Omental fat pad (tissue), 3 donors: ENCODE measurements at regions not wholly inside any gene's neighbourhood (a gene's known extent, or its start where the extent isn't known, plus 50 kb on each side); places are given as distances from the start of the nearest gene placed in this dataset.
A peak's percentile ranks its signal among the peaks of the same experiment; 100 is the strongest.

Experiments used
- ATAC-seq: fragments of 150-250 bp; one replicate; pipeline ENCODE4 v1.9.1; 2016; ENCODE audit warnings: mild to moderate bottlenecking, moderate library complexity; ENCODE audit not compliant: low FRiP score
- DNase-seq: peaks from one replicate; pipeline ENCODE4 v3.0.0-alpha.2; 2019; ENCODE audit warnings: low spot score
- CTCF ChIP-seq, 3 donors: fragments of 450-650 bp; IDR thresholded peaks; one replicate each; pipeline ENCODE4 v1.5.1; 2016 to 2017; ENCODE audit warnings: antibody characterized with exemption in 3 of 3, mild to moderate bottlenecking in 3 of 3, moderate library complexity in 2 of 3

GRCh38 chr4:138677212-138677611 lies 338.4 kb upstream of the NOCT start:
- TF ChIP-seq CTCF (IDR thresholded peaks at IDR 0.05): no peak
- DNase-seq (no peak), ATAC-seq (no peak)

- no peak for TF ChIP-seq CTCF (IDR thresholded peaks at IDR 0.05)
- ATAC-seq (no peak), DNase-seq (no peak)
Observed at GRCh38 chr4:138675685-138676084, 339.9 kb upstream of the NOCT start.

- DNase-seq (no peak), ATAC-seq (no peak)
- TF ChIP-seq CTCF (IDR thresholded peaks at IDR 0.05): no peak
Observed at GRCh38 chr4:138674209-138674608, 341.4 kb upstream of the NOCT start.

- DNase-seq (no peak), ATAC-seq (no peak)
- TF ChIP-seq CTCF (IDR thresholded peaks at IDR 0.05): no peak
Observed at GRCh38 chr4:138673053-138673452, 342.5 kb upstream of the NOCT start.

- ATAC-seq (peak; percentile 12), DNase-seq (no peak)
- no peak for TF ChIP-seq CTCF (IDR thresholded peaks at IDR 0.05)
Observed at GRCh38 chr4:138672393-138672976, 343.1 kb upstream of the NOCT start.

- ATAC-seq (no peak), DNase-seq (no peak)
- TF ChIP-seq CTCF (IDR thresholded peaks at IDR 0.05): no peak
Observed at GRCh38 chr4:138671606-138672084, 343.9 kb upstream of the NOCT start.

- TF ChIP-seq CTCF (IDR thresholded peaks at IDR 0.05): no peak
- no peak for ATAC-seq
Observed at GRCh38 chr4:138671106-138671505, 344.5 kb upstream of the NOCT start.

More at GRCh38 chr4:138671106-138671505, 344.5 kb upstream of the NOCT start:
- no peak for DNase-seq
